HG03442 (cell line): ENCODE measurements at regions not wholly inside any gene's neighbourhood (a gene's known extent, or its start where the extent isn't known, plus 50 kb on each side); places are given as distances from the start of the nearest gene placed in this dataset.
"Not testable (repeated sequence)": the region's sequence is repeated elsewhere in the genome, so short reads cannot be mapped to it uniquely, and the experiment has no call there.

Experiments
- ATAC-seq: cut with Tn5 transposase; IDR thresholded peaks from one replicate; pipeline ENCODE4 v1.9.1; 2021; ENCODE audit warnings: mild to moderate bottlenecking, moderate library complexity; ENCODE audit not compliant: unreplicated experiment

DNA sequence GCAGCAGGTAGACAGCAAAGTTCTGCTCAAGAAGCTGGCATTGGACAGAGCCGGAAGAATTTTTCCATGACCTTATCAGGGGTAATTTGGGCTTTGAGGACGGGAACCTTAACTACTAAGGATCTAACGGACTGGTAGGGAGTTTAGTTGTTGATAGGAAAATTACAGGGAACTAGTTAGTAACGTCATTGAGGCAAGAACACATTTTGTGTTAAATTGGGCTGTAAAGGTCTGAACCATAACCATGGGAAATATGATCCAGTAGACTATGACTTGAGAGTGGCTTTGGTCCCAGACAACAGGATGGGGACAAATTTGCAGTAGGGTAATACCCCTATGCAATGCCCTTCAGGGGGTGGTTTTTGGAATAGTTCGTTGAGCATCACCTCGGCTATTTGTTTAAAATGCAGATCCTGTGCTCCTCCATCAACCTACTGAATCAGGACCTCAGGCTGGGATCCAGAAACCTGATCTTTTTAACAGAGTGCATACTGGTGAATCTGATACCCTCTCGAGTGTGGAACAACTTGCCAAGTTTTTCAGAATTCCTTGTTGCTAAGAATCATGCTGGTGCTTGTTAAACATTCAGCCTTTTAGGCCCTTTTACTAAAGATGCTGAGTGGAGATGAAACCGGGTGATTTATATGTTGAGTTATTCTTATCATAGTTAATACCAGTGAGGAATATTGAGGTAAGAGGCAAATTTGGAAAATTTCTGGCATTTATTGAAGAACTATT is 255.1 kb downstream of the MAP2K6 start:
- no peak for ATAC-seq

DNA sequence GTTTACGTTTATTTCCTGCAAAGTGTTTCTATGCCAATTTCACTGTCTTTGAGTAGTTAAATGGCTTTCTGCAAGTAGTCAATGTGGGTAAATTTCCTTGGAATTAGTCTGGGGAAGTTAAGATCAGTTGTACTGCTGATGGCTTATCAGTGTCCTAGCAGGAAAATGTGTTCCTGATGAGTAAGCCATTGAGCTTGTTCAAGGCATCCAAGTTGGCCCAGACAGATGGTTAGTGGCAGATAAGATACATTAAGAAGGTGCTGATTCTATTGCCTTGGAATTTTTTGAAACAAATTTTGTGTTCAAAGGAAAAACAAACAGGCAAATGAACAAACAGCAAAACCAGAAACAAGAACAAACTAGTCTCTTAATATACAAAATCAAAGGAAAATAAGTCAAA is 258.4 kb downstream of the MAP2K6 start:
- ATAC-seq: no peak

DNA sequence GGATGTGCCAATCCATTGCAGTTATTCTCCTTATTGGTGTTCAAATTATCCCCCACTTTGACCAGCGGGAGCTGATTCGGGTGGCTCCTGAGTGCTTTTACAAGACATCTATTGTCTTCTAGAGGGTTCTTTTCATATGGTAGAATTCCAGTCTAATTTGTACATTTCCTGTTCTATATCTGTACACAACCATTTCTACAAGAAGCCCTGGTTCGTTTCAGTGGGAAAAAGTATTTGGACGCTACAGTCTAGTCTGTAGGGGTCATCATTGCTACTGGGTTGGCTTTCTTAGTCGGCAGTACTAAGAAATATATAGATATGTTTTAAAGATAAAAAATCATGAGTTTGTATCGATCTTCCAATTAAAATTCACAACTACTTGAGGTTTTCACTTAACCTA is 262.6 kb downstream of the MAP2K6 start:
- ATAC-seq: no peak

DNA sequence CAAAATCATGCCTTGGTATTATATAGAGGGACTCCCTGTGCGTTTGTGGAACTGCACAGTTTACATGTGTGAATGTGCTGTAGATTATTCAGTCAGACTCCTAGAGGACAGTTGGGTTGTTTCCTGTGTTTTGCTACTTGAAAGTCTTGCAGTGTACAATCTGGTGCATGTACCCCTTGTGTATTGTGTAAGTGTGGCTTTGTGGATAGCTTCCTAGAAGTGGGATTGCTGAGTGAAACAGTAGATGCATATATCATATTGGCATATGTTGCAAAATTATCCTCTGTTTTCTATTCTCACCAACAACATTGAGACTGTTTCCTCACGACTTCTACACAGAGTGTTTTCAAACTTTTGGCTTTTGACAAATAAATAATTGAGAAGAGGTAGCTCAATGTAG is 263.7 kb downstream of the MAP2K6 start:
- ATAC-seq: no peak

DNA sequence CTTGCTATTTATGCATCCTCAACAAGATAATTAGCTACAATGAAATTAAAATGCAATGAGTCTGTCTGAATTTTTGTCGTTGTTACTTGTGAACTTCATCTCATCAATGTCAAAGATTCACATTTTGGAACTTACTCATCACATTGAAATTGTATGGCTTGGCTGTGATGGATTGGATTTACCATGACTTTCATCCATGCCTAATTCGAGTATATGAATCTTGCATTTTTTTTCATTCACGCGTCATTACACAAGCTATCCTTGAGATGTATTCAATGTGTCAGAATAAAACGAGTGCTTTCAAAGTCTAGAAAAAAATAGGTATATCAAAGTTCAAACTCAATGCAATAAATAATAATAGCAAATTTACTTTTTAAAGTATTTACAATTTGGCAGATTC is 265.3 kb downstream of the MAP2K6 start:
- no peak for ATAC-seq

DNA sequence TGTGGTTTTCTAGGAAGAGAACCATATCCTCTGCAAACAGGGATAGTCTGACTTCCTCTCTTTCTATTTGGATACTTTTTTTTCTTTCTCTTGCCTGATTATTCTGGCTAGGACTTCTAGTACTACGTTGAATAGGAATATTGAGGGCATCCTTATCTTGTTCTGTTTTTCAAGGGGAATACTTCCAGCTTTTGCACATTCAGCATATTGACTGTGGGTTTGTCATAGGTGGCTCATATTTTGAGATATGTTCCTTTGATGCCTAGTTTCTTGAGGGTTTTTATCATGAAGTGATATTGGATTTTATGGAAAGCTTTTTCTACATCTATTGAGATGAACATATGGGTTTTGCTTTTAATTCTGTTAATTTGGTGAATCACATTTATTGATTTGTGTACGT is 269.8 kb downstream of the MAP2K6 start:
- no peak for ATAC-seq

DNA sequence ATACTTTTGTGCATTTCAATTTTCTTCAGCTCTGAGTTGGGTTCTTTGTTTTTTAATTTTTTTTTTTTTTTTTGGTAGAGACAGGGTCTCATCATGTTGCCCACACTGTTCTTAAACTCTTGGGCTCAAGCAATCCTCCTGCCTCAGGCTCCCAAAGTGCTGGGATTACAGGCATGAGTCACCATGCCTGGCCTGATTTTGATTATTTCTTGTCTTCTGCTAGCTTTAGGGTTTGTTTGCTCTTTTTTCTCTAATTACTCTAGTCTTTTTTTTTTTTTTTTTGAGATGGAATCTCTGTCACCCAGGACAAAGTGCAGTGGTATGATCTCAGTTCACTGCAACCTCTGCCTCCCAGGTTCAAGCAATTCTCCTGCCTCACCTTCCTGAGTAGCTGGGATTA is 270.7 kb downstream of the MAP2K6 start:
- ATAC-seq: not testable (repeated sequence)

DNA sequence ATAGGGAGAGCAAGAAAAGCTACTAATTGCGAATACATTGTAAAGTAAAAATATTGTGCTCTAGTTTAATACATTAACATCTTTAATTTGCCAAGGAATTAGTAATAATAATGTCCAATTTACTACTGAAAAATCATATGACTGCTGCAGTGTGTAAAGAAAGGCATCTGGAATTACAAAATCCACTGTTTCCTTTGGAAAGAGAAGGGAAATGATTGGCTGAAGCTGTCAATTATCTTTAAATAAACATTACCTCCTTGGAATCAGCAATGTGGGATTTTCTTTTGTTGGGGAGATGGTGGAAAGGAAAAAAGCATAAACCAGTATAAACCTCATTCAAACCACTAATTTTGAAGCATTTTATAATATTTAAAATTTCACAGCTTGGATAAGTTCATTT is 276.0 kb downstream of the MAP2K6 start:
- ATAC-seq: no peak

DNA sequence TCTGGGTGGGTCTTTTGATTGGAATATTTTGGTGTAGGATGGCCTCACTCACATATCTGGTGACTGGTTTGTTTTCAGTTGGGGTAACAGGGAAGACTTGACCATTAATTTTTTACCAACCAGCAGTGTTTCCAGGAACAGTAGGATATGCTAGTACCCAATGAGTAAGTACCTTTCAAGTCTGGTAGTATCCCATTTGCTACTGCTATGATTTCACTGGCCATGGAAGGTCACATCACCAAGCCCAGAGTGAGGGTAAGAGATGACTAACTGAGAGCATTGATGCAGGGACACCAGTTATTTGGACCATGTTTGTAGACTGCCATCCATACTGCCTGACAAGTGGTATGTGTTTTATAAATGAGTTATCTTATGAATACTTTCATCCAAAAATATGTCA is 277.7 kb downstream of the MAP2K6 start:
- no peak for ATAC-seq

DNA sequence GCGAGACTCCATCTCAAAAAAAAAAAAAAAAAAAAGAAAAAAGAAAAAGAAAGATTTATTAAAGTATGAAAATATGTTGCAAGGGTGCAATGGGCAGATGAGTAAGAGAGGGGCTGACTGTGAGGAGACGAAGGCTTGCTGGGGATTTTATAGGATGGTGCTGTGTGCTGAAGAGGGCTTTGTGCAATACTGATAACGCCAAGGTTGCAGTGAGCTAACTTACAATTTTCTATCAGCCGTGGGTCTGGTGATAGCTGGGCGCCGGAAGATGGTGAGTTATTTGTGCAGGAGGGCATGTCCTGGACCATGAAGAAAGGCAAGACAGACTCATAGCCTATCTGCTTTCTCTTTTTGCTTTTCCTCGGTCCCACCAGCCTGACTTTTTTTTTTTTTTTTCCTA is 281.1 kb downstream of the MAP2K6 start:
- no peak for ATAC-seq

DNA sequence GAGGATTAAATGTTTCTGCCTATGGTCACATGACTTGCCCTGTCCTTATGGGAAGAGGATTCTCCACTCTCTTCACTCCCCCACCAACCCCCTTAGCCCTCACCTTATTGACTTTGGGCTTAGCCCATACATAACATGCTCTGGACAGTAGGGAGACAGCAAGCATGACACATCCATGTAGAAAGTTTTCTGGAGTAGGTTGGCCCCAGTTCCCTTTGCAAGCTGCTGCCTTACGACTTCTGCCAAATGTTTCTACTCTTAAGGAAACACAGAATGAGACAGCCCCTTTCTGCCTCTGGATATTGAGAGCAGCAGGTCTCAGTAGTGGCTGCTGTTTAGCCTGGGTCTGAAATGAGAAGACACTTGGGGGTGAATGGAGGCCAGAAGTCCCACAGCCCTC is 282.2 kb downstream of the MAP2K6 start:
- no peak for ATAC-seq

DNA sequence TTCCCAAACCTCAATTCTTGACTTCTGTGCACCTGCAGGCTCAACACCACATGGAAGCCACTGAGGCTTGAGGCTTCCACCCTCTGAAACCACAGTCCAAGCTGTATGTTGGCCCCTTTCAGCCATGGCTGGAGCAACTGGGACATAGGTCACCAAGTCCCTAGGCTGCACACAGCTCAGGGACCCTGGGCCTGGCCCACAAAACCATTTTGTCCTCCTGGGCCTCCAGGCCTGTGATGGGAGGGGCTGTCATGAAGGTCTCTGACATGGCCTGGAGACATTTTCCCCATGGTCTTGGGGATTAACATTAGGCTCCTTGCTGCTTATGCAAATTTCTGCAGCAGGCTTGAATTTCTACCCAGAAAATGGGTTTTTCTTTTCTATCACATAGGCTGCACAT is 283.9 kb downstream of the MAP2K6 start:
- not testable (repeated sequence) for ATAC-seq

DNA sequence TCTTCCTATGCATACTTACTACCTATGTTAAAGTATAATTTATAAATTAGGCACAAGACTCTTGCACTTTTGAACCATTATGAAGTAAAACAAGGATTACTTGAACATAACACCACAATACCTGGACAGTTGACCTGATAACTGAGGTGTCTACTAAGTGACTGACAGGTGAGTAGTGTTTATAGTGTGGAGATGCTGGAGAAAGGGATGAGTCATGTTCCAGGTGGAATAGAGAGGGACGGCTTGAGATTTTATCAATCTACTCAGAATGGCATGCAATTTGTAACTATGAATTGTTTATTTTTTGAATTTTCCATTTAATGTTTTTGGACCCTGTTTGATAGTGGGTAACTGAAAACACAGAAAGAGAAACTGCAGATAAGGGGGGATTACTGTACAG is 287.6 kb downstream of the MAP2K6 start:
- no peak for ATAC-seq

DNA sequence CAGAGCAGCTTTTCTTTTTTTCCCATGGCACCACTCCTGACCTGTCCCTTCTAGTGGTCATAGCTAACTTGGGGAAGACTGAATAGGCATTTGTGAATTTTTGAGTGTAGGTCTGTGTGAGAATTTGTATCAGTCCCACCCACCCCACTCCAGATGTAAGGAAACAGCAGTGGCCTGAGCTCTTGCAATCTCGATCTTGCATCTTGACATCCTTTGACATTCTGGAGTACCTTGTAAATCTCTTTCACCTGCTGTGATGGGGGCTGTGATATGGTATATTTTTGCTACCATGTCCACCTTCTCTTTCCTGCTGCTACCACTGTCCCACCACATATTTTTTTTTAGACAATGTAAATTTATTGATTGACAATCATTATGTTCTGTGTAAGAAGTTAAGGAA is 289.3 kb downstream of the MAP2K6 start:
- no peak for ATAC-seq

DNA sequence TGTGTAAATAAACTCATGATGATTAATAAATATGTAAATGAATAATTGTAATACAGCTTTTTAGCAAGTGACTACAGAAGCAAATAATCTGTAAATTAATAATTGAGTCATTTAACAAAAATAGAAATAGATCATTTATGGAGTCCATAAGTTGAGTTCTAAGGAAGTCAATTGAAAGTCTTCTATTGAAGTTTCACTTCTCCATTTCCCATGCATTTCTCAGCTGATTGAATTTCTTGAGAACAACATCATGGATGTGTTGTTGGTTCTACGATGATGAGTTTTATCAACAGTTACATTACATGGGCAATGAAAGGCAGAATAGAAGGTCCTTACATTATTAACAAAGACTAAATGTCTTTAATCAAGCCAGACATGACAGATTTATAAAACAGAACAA is 290.4 kb downstream of the MAP2K6 start:
- ATAC-seq: no peak

DNA sequence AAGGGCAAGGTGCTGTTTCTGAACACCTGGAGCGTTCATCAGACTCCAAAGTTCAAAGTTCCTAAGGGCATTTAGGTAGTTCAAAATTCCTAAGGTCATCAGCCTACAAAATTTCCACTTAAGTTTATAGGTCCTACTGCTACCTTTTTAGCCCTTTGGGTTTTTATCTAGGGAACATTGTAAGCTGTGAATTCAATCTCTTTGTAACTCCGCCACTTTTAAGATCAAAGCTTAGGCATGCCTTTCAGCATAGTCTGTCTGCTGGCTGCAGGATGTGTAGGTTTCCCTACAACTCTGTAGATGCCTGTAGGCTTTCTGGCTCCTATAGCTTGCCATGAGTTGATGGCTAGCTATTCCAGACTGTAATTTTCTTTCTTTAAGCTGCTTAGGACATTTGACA is 291.6 kb downstream of the MAP2K6 start:
- ATAC-seq: no peak

DNA sequence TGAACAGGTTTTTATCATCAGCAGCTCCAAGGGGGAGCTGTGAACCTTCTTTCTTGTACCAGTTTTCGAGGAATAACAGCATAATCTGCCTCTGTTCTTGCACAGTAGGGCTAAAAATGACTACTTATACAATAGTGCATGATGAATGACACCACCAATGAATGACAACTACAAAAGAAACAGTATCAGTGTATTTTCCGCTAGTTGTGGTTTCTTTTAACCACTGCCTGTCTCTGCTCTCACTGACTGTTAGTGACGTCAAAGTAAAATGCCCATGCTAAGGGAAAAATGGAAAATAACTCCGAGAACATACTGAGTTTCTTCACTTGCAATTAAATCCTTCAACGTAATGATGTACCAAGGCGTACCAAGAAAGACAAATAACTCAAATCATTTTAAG is 294.9 kb downstream of the MAP2K6 start:
- ATAC-seq: no peak

DNA sequence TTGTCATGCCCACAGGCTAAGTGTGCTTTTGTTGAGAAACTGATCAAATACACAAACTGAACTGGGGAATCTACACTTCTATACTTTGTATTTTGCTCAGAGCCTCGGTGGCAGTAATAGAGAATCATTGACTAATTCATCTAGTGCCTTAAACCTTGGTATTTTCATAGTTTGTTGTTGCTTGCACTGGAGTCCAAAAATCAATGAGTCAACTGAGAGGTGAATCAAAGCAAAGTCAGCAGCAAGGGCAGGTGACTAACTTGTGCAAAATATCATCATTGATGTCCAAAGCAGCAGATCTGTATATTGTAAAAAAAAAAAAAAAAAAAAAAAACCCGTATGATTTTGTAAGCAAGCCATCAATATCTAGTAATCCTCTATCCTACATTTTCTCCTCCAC is 296.4 kb downstream of the MAP2K6 start:
- no peak for ATAC-seq

DNA sequence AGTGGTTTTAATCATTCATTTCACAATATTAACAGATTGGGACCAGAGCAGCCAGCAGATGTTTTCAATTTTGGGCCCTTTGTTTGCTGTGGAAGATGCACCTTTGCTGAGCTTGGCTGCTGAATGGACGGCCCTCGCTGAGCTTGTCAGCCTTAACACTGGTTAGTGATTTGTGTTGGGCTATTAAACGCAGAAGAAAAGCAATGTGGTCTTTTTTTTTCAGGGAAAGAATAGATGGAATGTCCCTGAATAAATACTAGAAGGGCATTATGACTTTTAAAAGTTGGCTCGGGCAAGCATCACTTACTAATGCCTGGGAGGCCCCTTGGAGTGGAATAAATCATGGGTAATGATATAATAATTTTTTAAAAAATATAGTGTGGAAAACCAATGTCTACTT is 297.0 kb downstream of the MAP2K6 start:
- no peak for ATAC-seq

DNA sequence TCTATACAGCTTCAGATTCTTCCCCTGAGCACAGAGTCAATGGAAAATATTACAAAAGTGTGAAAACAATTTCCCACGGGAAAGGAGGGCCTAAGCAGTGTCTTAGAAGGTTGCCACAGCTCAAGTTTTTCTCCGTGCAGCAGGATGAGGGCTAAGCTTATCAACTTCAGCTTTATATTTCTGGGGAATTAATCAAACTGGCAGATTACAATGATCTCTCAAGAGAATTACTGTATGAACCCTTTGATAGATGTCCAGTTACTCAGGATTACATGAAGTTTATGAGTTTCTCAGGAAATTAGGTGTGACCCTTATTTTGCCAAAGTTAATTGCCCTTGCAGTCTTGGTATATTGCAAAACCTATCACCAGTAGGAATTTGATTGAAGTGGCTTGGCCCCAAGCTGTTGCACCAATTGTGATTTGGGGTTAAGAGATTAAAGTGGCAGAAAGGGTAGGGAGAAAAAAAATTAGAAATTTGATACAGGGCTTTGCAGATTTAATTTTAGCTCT is 298.4 kb downstream of the MAP2K6 start:
- ATAC-seq: no peak

DNA sequence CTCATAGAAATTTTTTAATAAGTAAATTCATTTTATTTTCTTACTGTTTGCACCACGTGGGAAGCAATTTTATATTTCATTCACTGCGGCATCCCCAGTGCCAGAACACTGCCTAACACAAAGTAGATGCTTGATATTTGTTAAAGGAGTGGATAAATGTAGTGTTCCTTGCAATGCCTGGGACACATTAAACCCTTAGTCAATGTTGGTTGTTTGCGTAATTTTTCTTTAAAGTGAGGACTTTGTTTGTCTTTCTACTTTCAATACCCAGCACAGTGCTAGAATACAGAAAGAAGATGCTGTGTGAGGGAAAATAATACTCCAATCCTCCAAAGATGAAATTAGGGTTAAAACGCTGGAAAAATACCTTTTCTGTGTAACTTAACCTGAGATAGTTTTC is 299.3 kb downstream of the MAP2K6 start:
- ATAC-seq: no peak

DNA sequence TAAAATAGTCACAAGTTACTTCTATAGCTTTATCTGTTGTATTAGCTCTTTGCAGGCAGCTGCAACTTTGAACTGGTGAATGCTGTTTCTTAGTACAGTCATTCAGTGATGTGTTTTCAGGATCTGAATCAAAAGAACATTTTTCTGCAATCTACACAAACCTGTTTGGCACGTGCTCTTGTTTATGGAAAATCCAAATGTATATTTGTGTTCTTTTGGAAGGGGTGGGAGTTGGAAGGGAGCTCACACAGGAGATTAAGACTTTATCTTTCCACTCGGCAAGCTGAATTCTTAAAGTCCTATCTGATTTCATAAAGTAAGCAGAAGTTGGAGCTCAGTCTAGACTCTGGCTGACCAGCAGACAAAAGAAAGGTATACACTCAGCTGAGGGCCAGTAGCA is 300.2 kb downstream of the MAP2K6 start:
- no peak for ATAC-seq

DNA sequence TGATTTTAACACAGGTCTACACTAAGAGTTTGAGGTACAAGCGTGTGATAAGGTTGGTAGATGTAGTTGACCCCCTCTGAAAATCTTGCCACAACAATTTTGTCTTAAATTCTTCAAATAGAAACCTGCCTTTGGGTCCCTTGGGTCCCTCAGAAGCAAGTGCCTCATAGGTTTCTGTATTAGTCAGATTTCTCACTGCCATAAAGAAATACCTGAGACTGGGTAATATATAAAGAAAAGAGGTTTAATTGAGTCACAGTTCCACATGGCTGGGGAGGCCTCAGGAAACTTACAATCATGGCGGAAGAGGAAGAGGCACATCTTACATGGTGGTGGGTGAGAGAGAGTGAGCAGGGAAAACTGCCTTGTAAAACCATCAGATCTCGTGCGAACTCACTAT is 301.2 kb downstream of the MAP2K6 start:
- no peak for ATAC-seq
